Hepatocyte (in vitro differentiated cells): ENCODE measurements at regions not wholly inside any gene's neighbourhood (a gene's known extent, or its start where the extent isn't known, plus 50 kb on each side); places are given as distances from the start of the nearest gene placed in this dataset.

ENCODE experiments used
- CTCF ChIP-seq: fragments of 200-600 bp; sonication (generic); IDR thresholded peaks from 2 replicates; pipeline ENCODE4 v1.5.1; 2016; ENCODE audit warnings: antibody characterized with exemption, mild to moderate bottlenecking; ENCODE audit not compliant: poor library complexity
- EZH2 ChIP-seq: fragments of 200-600 bp; sonication (generic); IDR thresholded peaks from 2 replicates; pipeline ENCODE4 v1.6.1; 2016; ENCODE audit warnings: antibody characterized with exemption, mild to moderate bottlenecking, borderline replicate concordance
- EZH2phosphoT487 ChIP-seq: fragments of 200-600 bp; sonication (generic); IDR thresholded peaks from one replicate; pipeline ENCODE4 v1.6.1; 2018; ENCODE audit warnings: antibody characterized with exemption, mild to moderate bottlenecking, low read depth, moderate library complexity; ENCODE audit not compliant: unreplicated experiment, severe bottlenecking

GRCh38 chr2:40592218-40592617 lies 140.3 kb upstream of the SLC8A1 start:
- TF ChIP-seq CTCF (no peak), EZH2 (no peak), EZH2phosphoT487 (no peak)
